ENCODE measurements at regions not wholly inside any gene's neighbourhood (a gene's known extent, or its start where the extent isn't known, plus 50 kb on each side); places are given as distances from the start of the nearest gene placed in this dataset.

GRCh38 chr7:159280008-159280407 lies 135.3 kb upstream of the VIPR2 start:
- TF ChIP-seq EZH2 (IDR thresholded peaks at IDR 0.05) (no peak), FOXP2 (optimal IDR thresholded peaks at IDR 0.05; ENCODE audit: control extremely low read depth, extremely low read length, insufficient read depth) (no peak), POLR2AphosphoS5 (IDR thresholded peaks at IDR 0.05; ENCODE audit: borderline replicate concordance, low read depth, low read length) (no peak)

Measured in SK-N-MC (cell line).